Activated CD8-positive, alpha-beta memory T cell treated with anti-CD3 and anti-CD28 coated beads, Interleukin-2, amount 50 U/mL, for 48 hours (primary cell): ENCODE measurements at regions not wholly inside any gene's neighbourhood (a gene's known extent, or its start where the extent isn't known, plus 50 kb on each side); places are given as distances from the start of the nearest gene placed in this dataset.

ENCODE experiments used
- DNase-seq: peaks from one replicate; pipeline ENCODE4 v3.0.0-alpha.2; 2020

DNA sequence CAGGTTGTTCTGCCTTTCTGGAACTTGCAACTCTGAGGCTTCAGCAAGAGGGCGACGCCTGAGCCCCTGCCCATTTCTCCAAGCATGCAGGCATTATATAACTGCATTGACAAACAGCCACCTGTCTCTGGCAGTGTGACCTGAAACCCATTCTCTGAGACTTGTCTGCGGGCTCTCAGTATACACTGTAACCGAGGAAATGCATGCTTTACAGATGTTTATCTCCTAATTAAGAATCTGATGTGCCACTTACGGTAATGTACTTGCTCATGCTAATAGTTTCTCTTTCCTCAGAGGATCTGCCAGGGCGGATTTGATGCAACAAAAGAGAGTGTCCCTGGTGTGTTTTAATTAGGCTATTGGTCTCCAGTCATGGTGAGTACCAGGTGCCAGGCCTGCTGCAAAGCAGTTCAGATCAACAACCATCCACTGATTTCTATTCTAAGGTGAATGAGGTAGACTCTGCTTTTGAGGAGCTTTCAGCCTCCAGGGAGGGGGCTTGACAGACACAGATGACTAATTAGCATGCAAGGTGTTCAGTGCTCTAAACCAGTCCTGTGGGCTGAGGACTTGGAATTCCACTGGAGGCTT is 593.7 kb upstream of the KLF4 start:
- no peak for DNase-seq

DNA sequence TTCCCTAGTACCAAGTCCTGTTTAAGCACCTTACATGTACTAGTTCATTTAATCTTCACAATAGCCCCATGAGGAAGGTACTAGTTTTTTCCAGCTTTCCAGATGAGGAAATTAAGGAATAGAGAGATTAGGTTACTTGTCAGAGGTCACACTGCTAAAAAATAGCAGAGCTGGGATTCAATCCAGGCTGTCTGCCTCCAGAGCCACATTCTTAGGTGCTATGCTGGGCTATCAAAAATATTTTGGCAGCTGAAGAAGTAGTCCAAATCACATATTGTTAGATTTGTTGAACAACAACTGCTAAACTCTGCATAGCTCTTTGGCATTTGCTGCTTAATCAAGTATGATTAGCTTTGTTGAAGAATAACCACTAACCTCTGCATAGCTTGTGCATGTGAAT is 591.5 kb upstream of the KLF4 start:
- DNase-seq: no peak

DNA sequence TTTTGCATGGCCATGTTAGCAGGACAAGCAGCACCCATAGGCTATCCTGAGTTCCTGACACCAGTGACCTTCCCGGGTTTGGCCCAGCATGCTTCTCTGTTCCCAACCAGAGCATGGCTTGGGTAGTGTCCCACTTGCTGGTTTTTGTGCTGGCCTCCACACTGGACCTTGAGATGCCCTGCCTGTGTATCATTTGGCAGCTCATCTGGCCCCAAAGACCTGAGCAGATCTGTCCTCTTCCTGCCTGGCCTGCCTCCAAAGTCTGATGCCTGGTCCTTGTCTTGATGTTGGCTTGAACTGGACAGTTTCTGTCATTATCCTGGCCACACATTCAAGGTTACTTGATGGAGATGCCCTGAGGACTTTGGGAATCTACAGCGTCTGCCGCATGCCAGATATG is 590.7 kb upstream of the KLF4 start:
- no peak for DNase-seq

DNA sequence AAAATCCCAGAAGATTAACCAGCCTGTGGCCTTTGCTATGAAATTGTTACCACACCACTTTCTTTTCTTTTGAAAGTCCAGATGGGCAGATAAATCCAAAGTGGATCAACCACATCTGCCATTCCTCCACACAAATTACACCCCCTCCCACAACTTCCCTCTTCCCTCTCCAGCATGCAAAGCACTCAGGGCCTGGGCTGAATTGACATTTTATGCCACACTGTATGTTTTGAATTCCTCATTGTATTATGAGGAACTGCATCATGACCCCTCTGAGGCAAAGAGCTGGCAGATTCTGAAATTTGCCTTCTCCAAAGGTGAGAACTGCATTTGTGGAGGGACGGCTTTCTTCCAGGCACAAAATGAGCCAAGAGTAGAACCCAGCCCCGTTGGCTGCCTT is 589.2 kb upstream of the KLF4 start:
- no peak for DNase-seq

DNA sequence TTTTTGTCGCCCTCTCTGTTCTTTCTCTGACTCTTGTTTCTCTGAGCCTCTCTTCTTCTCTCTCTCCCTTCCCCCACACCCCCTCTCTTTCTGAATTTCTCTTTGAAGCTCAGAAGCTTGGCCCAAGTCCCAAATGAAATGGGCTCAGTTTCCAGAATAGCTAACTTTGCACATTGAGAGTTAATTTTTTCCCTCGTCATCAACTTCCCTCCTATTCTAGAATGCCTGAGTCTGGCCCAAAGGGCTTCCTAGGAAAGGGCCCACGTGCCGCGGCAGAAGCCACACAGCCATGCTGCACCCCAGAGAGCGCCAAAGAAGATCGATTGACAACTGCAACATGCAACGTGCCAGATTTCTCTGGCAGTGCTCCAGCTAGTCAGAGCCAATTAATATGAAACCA is 588.8 kb upstream of the KLF4 start:
- no peak for DNase-seq

DNA sequence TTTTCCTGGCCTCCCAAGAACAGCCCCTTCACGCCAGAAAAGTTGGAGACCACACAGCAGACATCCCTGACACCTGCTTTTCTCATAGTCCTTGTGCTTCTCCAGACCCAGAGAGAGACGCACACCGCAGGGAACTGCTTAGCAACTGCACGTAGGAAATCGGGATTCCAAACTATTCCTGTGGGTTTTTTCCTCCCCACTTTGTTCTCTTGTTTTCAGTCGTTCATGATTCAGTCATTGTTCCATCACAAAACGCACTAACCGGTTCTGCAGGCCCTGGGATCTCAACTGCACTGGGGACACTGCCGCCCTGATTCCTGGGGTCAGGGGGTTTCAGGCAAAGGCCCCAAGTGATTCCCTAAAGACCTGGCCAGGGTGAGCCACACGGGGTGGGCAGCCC is 588.0 kb upstream of the KLF4 start:
- no peak for DNase-seq

DNA sequence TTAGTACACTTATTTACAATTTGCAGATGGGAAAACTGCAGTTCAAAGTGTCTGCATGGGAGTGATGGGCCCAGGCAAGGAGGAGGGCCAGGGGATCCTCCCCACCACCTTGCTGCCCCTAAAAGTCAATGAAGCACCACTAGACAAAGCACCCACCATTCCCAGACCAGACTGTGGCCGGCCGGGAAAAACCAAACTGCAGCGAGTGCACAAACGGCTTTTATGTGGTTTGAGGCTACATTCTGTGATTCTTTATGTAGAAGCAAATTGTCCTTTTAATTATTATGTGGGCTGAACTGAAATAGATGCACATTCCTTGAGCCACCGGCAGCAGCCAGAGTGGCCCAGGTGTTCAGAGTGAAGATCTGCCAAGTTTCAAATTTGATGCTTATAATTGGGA is 585.3 kb upstream of the KLF4 start:
- no peak for DNase-seq

DNA sequence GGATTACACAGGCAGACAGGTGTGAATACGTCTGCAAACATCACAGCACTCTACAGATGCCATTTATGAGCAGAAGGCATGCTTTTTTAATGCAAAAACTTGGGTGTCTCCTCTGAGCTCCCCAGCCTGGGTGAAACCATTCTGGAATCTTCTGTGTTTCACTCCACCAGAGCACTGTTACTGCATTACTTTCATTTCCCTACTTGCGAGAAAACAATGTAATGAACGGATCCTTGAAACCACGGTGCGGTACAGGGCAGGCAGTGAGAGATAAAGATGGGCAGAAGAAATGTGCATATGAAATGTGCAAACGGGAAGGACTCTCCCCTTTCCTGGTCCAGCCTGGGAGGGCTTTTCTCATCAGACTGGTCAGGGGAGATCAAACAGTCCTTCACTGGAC is 584.3 kb upstream of the KLF4 start:
- no peak for DNase-seq

DNA sequence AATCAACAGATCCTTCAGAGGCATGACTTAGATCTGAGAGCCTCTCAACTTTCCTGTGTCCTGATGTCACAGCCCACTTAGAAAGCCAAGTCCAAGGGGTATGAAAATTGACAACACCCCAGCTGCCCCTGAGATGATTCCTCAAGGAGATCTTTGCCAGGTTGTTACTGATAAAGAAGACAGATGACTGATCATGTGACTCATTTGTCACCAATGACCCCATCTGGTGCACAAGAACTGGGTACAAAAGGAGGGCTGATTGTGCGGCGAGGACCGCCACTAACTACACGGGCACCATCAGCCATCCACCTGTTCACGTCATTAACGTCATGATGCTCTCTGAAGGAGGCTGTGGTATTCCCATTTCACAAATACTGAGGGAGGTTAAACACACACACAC is 583.2 kb upstream of the KLF4 start:
- DNase-seq: no peak

DNA sequence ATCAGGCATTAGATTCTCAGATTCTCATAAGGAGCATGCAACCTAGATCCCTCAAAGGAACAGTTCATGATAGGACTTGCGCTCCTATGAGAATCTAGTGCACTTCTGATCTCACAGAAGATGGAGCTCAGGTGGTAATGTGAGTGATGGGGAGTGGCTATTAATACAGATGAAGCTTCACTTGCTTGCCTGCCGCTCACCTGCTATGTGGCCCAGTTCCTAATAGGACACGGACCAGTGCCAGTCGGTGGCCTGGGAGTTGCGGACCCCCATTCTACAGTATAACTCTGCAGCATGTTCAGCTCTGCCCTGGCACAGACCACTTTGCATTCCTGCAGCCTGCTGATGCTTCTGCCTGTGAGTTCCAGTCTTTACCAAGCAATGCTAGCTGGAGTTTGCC is 581.3 kb upstream of the KLF4 start:
- DNase-seq: no peak

DNA sequence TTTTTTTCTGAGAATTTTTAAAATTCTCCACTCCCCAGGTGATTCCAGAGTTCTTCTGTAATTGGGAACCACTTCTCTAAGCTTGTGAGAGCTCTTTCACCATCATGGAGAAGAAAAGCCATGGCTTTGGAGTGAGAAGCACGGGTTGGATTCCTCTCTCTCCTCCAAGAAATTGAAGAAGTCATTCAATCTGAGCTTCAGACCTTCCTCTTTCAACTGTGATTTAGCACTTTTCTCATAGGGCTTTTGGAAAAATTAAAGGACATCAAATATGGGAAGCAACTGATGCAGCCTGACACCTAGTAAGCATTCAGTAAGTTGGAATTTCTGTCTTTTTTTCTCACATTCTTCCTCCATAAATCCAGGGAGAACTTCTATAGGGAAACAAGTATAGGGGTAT is 580.4 kb upstream of the KLF4 start:
- DNase-seq: no peak

DNA sequence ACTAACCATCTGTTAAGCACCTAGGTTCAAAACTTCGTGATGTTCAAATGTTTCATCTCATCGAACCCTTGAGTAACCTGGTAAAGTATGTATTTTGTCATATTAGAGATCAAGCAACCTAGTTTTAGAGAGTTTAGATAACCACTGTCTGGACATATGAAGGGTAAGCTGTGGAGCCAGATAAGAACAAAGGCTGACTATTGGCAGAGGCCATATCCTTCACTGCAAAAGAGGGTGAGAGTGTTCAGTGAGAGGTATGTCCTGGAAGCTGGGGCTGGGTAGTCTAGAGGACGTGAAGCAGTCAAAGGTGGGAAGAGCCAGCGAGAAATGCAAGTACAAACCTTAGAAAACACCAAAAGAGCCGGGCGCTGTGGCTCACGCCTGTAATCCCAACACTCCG is 573.1 kb upstream of the KLF4 start:
- no peak for DNase-seq

DNA sequence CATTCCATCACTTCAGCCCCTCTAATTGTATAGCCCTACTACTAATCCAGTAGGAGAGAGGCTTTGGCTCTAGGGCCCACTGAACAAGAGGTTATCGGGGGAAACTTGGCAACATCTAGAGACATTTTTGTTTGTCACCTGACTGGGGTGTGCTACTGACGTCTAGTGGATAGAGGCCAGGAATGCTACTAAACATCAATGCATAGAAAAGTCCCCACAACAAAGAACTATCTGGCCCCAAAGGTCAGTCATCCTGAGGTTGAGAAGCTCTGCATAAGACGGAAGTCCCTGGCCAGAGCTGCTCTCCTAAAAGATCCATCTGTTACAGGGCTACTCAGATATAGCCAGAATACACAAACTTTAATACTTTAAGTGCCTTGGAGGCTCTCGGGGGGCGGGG is 570.6 kb upstream of the KLF4 start:
- no peak for DNase-seq

DNA sequence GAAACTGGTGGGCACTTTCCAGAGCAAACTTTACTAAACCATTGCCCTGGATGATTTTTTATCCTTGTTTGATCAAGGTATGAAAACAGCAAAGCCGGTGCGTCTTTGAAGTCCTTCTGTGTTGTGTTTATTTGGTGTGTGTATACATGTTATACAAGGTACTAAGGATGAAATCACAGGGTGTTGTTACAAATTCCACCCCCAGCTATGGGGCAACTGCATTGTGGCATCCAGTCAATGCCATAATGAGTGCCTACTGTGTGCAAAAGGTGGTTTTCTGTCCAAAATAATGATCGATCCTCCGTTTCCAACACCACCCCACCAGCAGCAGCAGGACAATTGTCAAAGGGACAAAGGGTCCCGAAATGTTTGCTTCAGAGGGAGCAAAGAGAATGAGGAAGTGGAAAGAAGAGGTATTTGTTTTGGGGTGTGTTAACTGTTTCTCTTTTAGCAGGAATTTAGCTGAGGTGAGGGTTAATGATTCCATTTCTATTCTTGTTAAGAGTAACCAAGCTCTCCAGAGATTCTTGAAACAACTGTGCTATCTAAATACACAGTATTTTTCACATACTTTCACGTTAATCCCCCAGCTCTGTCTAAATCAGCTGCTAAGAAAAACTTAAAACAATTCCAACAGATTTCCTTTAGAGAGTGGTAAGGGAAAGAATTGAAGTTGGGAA is 568.7 kb upstream of the KLF4 start:
- DNase-seq: no peak

DNA sequence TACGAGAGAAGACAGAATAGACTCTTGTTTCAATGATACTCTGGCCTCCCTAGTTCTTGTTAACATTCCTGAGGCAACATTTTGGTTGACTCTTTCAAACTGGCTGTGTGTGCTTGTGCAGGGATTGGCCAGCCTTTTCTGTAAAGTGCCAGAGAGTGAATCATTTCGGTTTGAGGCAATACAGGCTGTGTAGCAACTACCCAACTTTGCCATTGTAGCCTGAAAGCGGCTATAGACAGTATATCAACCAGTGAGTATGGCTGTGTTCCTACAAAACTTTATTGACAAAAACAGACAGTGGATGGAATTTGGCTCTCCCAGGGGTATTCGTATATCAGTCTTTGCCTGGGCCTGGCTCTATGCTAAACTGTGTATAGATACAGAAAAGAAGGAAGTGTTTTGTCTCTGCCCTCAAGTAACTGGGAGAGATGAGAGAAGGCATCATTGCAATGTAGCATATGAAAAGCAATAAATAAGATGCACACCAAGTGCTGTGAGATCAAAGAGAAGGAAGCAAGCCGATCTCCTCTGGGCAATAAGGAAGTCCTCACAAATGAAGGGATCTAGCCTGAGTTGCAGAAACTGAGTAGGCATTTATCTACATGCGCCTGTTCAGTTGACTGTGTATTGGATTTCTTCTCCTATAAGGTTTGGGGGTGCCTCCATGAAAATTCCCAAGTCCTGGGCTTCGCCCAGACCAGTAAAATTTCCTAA is 568.0 kb upstream of the KLF4 start:
- DNase-seq: no peak

DNA sequence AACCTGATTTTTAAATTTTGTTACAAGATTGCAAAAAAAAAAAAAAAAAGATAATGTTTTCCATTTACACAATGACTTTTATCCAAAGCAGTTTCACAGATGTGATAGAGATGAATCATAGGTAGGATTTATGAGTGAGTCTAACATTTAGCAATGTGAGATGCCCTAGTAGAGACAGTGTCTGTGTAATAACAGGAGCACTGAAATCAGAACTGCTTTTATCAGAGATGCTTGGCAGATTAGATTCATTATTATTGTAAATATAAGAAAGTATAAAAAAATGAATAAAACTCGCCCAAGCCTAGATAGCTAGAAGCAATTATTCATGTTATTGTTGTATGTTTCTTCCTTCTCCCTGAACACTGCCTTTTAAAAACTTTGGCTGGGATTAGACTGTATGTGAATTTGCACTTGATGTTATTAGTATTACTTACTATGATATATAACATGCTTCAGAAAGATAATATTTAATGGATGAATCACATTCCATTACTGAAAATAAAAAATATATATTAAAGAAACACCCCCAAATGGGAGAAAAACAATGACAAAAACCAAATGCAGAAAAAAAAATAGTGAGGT is 567.3 kb upstream of the KLF4 start:
- DNase-seq: no peak

DNA sequence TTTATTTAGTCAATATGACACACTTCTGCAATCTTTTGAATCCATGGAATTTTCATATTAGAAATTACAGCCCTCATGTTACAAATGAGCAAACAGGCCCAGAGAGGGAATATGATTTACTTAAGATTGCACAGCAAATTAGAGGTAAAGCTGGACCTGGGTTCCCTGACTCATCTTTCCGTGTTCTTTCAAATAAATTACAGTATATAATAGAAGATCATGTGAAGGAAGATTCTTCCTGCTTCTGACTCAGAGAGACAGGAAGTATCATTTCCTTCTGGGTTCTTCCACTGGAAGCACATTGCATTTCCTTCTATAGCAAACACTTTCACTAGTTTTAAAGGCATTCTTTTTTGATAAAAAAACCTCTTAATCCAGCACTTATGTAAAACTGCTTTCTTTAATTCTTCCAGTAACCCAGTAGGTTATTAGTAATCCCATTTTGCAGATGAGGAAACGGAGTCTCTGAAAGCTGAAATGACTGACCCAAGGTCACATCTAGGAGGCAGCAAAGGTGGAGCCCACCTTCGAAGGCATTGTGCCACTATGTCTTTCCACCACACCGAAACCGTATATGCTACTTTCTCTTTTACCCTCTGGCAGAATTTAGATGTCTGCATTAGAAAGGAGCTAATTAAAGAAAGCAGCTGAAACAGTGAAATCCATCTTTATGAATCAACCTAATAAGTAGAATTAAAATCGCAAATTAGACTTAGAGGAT is 566.7 kb upstream of the KLF4 start:
- no peak for DNase-seq

DNA sequence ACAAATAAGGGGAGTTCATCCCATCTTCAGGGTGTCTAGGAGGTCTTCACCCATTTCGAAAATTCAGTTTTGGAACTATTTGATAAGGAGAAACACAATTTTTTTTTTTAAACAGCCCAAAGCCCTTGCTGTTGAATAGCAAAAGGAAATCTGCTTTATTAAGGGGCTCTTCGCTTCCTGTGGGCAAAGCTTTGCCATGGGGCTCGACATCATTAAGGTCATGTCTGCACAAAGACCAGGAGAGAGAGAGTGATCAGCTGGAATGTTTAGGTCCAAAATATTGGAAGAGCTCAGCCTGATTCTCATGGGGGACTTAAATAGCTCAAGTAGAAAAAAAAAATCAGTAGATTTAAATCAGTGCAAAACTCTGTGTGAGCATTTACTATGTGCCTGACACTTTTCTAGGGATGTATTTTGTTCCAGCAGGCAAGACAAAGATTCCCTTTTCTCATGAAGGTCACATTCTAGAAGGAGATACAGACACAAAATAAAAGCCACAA is 564.6 kb upstream of the KLF4 start:
- DNase-seq: no peak

DNA sequence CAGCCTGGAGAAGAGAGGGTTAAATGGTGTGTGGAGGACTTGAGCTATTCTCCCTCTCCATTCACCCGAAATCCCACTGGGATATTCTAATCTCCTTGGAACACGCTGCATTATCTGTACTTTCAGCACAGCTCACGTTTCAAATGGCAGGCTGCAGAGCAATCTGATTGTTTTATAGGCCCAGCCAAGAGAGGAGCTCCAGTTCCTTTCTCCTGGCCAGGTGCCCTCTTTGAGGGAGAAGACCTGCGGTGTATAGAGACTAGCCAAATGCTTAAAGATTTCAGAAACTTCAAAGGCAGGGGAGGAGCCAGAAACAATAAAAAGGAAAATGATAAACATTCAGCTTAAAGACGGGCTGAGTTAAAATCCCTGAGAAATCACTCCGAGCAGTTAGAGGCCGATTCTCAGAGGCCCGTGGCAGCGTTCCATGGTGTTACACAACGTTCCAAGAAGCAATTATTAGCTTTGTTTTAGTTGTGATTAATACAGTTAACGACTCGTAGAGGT is 564.0 kb upstream of the KLF4 start:
- DNase-seq: no peak

DNA sequence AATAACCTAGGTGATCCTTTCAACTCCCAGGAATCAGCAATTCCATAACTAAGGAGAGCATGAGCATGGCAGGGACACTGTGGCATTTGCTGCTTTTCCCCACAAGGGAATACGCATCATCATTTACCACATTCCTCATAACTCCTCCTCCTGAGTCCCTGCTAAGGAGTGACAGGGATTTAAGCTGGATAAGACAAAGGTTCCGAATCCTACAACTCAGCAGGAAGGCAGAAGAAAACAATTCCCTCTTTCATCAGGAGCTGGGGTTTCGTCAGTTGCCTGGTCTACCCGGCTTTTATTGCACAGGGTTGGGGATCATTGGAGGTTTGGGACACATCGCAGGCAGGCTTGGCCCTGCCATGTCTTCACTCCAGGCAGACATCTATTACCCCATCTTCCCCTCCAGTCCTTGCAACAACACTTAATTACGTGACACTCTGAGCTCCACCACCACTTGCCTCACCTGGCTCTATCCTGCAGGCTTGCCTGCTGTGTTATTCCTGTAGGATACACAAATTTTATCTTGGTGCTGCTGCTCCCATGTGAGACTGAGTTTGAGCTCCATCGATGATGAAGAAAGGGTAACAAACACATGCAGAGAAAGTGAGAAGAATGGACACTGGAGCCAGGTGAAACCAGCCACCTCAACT is 563.0 kb upstream of the KLF4 start:
- DNase-seq: no peak

DNA sequence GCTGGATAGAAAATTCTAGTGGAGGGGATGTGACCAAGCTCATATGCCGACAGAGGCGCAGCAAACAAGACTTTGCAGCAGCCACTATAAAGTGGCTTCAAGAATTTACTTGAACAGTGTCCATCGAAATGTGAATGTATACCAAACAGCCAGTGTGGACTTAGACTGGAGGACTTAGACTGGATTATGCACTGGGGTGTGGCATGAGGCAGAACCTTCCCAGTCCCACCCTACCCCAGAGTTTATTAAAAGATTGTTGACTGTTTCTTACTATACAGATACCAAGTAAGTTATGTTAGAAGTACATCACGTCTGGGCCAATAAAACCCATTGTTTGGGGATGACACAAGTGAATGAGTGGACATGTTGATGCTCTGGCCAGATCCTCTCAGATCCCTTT is 561.3 kb upstream of the KLF4 start:
- no peak for DNase-seq

DNA sequence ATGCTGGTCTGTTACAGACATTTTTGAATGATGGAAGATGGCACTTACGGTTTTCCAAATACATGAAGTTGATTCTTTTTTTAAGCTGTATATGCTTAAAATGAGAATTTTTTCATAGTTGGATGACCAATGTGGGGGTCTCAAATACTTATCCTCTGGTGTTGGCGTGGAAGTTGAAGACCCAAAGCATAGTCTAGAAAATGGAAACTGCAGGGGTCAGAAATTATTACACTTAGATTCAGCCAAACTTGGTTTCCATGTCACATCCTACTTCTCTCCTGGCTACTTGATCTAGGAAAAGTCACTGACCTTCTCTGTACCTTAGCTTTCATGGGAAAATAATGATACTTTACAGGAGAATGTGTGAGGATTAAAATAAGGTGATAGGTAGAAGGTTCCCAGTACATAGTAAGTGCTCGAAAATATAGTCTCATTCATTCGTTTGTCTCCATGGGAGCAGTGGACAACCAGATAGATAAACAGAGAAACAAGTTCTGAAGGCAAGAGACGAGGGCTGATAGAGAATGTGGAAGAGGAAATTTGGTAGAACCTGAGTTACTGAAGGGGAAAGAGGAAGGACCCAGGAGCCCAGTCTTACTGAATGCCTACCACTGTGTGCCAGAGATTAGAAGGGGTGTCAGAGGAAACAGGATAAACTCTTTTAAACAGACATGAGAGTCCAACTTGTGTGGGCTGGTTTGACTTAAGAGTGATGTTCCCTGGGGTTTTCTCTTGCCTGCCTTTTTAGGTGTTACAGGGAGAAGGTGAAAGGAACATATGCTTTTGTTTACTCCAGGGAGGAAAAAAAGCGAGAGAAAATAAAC is 560.3 kb upstream of the KLF4 start:
- DNase-seq: no peak
